Progenitor cell of endocrine pancreas (in vitro differentiated cells): ENCODE measurements at regions not wholly inside any gene's neighbourhood (a gene's known extent, or its start where the extent isn't known, plus 50 kb on each side); places are given as distances from the start of the nearest gene placed in this dataset.

Experiments
- DNase-seq: peaks from one replicate; pipeline ENCODE4 v3.0.0; 2021; ENCODE audit warnings: low spot score; ENCODE audit not compliant: unreplicated experiment
- H3K27ac Mint-ChIP-seq: 2 replicates; pipeline ENCODE4 v1.8.0; 2021; ENCODE audit warnings: mild to moderate bottlenecking, moderate library complexity, mixed read lengths
- H3K27me3 Mint-ChIP-seq: 2 replicates; pipeline ENCODE4 v1.8.0; 2021; ENCODE audit warnings: mixed read lengths
- H3K36me3 Mint-ChIP-seq: 2 replicates; pipeline ENCODE4 v1.8.0; 2022; ENCODE audit warnings: mixed read lengths; ENCODE audit not compliant: insufficient read depth
- H3K4me1 Mint-ChIP-seq: 2 replicates; pipeline ENCODE4 v1.8.0; 2021; ENCODE audit warnings: low read depth, mixed read lengths
- H3K4me3 Mint-ChIP-seq: 2 replicates; pipeline ENCODE4 v1.8.0; 2021; ENCODE audit warnings: low read depth, mild to moderate bottlenecking, moderate library complexity, mixed read lengths
- H3K9me3 Mint-ChIP-seq: 2 replicates; pipeline ENCODE4 v1.8.0; 2021; ENCODE audit warnings: low read depth, mixed read lengths
- CTCF ChIP-seq: fragments of 200-600 bp; sonication (generic); IDR thresholded peaks from one replicate; pipeline ENCODE4 v1.5.0; 2021; ENCODE audit warnings: antibody characterized with exemption, mild to moderate bottlenecking; ENCODE audit not compliant: unreplicated experiment

GRCh38 chr5:103455796-103456195 lies 106.8 kb downstream of the NUDT12 start:
- no peak overlapping the region for H3K4me3 Mint-ChIP-seq
- no peaks in the 10 kb centered on the region for H3K27me3 Mint-ChIP-seq
- H3K4me1 Mint-ChIP-seq = no peaks in the 10 kb centered on the region
- no peak for DNase-seq
- TF ChIP-seq CTCF = no peak
- no peak overlapping the region for H3K27ac Mint-ChIP-seq
- no peaks in the 10 kb centered on the region for H3K36me3 Mint-ChIP-seq
- no peaks in the 10 kb centered on the region for H3K9me3 Mint-ChIP-seq

- Mint-ChIP-seq H3K27ac (no peak overlapping the region), H3K4me1 (no peaks in the 10 kb centered on the region)
- no peak for TF ChIP-seq CTCF
Measured at GRCh38 chr5:103454770-103455169, 107.8 kb downstream of the NUDT12 start.

GRCh38 chr5:103452666-103453065 lies 109.9 kb downstream of the NUDT12 start:
- no peak for DNase-seq
- H3K9me3 Mint-ChIP-seq = no peaks in the 10 kb centered on the region

More at GRCh38 chr5:103454770-103455169, 107.8 kb downstream of the NUDT12 start:
- no peak for DNase-seq
- Mint-ChIP-seq H3K36me3 (no peaks in the 10 kb centered on the region), H3K27me3 (no peaks in the 10 kb centered on the region), H3K4me3 (no peak overlapping the region), H3K9me3 (no peaks in the 10 kb centered on the region)

GRCh38 chr5:103452089-103452488 lies 110.5 kb downstream of the NUDT12 start:
- no peaks in the 10 kb centered on the region for H3K27me3 Mint-ChIP-seq
- no peak overlapping the region for H3K27ac Mint-ChIP-seq
- H3K9me3 Mint-ChIP-seq = no peaks in the 10 kb centered on the region
- no peak for DNase-seq
- TF ChIP-seq CTCF = no peak
- H3K36me3 Mint-ChIP-seq = no peaks in the 10 kb centered on the region
- H3K4me3 Mint-ChIP-seq = no peak overlapping the region
- H3K4me1 Mint-ChIP-seq = no peaks in the 10 kb centered on the region

More at GRCh38 chr5:103452666-103453065, 109.9 kb downstream of the NUDT12 start:
- Mint-ChIP-seq H3K4me3 (no peak overlapping the region), H3K27me3 (no peaks in the 10 kb centered on the region), H3K27ac (no peak overlapping the region), H3K4me1 (no peaks in the 10 kb centered on the region), H3K36me3 (no peaks in the 10 kb centered on the region)
- TF ChIP-seq CTCF = no peak

GRCh38 chr5:103451261-103451660 lies 111.3 kb downstream of the NUDT12 start:
- no peaks in the 10 kb centered on the region for H3K9me3 Mint-ChIP-seq
- no peaks in the 10 kb centered on the region for H3K36me3 Mint-ChIP-seq
- H3K27ac Mint-ChIP-seq = no peak overlapping the region
- no peaks in the 10 kb centered on the region for H3K4me1 Mint-ChIP-seq
- DNase-seq = no peak
- no peak for TF ChIP-seq CTCF
- no peak overlapping the region for H3K4me3 Mint-ChIP-seq
- no peaks in the 10 kb centered on the region for H3K27me3 Mint-ChIP-seq
